T-helper 1 cell treated with Interleukin-12 subunit alpha and Interleukin-12 subunit beta and Interleukin-4 antibody, amounts not matched to agents 30 ng/mL and 1 ng/mL, for 36 hours (primary cell): ENCODE measurements at regions not wholly inside any gene's neighbourhood (a gene's known extent, or its start where the extent isn't known, plus 50 kb on each side); places are given as distances from the start of the nearest gene placed in this dataset.

Source experiments
- intact Hi-C: fragments of 100-400 bp; cut with micrococcal nuclease; formaldehyde crosslinking; loops from one replicate; pipeline ENCODE4 v1.15.1; 2024

DNA sequence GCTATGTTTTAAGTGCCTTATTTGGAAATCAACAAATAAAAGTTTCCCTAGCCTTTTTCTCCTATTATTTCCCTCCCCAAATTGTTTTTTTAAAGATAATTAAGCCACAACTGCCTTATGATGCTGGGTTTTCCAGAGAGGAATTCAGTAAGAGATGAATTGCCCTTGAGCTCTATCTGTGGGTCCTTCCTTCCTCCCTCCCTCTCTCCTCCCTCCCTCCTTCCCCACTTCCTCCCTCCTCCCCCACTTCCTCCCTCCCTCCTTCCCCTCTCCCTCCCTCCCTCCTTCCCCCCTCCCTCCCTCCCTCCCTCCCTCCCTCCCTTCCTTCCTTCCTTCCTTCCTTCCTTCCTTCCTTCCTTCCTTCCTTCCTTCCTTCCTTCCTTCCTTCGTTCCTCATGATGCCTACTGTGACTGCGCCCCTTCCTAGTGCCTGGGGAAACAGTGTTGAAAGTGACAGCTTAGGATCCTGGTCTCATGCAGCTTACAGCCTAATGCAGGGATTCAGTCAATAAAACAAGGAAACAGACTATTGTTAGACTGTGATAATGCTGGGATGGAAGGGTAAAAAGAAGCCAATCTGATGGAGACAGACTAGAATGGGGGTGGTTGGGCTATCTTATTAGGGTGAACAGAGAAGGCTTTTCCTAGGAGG is 1417.1 kb downstream of the AACS start:
- intact Hi-C loops: no loop called here

DNA sequence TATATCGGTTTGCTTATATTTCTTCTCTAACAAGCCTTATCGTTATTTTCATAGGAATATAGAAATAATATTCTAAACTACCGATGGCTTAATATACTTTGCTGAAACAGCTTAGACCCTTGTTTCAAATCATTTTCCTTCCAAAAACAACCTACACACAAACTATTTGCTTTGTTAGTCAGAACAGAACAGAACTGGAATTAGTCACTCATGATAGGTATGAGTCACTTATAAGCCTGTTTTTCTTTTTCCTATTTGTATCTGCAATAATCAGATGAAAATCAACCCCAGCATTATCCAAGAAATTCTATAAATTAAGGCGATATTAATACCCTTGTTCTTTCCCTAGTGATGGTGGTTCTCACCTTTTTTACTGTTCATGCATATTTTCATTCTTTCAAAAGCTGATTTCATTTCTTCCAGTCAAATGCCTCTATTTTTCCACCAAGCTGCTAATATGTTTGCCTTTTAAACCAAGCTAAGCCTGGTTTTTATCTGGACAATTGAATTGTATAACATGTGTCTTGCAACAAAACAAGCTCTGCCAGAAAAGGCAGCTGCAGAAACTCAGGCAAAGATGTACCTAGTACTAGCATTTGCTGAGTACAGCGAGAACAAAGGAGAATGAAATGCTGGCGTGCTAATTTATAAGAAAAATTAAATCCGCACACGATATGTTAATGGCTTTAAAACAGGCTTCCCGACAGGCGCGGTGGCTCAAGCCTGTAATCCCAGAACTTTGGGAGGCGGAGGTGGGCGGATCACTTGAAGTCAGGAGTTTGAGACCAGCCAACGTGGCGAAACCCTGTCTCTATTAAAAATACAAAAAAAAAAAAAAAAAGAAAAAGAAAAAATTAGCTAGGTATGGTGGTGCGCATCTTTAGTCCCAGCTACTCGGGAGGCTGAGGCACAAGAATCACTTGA is 1418.2 kb downstream of the AACS start:
- intact Hi-C loops: no loop called here

DNA sequence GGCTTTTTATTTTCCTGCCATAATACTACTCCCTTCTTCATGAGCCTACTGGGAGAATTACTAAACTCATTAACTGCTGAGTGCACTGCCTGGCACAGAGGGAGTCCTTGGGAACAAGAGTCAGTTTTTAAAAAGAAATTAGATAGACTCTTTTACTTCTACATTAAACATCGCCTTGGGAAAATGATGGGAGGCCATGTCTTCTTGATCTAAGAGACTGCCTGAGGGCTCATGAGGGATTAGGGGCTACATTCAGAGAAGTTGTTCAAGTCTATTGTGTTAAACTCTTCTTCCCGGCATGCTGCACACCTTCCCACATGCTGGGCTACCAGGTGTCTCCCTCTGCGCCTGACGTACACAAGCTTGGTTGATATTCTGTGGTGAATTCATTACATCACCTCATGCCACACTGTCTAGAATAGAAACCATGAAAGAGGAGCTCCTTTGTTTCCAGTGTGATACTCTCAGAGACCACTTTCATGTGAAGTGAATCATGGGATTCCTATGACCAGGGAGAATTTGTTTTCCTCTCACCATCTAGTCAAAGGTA is 1422.3 kb downstream of the AACS start:
- intact Hi-C loops: no loop called here

DNA sequence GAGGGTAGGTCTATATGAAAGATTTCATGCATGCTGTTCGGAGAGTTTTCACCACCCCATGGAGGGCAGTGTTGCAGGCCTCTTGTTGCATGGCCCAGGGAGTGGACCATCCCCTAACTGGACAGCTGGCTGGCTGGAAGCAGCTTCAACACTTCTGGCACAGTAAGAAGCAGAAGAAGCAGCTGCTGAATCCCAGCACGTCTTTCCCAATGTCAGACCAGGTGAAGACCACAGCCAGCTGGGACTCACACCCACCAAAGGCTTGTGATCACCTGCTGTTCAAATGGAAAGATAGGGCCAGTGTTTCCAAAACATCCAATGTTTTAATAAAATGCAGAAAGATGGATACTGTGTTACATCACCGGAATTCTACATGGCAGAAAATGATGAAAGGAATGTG is 1423.6 kb downstream of the AACS start:
- intact Hi-C loops: no loop called here

DNA sequence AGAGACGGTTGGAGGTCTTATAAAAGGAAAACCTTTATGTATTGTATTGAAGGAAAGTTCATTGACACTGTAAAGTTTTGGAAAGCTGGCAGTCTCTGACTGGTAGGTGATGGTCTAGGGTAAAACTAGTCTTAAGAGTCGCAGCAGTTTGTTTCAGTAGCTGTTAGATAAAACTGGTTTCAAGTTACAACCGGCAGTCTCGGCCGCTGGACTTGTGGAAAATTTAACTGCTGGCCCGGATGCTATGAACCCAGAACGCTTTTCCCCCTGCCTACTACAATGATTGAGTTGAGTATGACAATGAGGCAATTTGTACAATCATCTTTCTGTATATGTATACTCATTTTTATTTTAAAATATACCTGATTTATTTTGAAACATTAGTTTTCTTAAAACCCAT is 1426.9 kb downstream of the AACS start:
- intact Hi-C loops: no loop called here

DNA sequence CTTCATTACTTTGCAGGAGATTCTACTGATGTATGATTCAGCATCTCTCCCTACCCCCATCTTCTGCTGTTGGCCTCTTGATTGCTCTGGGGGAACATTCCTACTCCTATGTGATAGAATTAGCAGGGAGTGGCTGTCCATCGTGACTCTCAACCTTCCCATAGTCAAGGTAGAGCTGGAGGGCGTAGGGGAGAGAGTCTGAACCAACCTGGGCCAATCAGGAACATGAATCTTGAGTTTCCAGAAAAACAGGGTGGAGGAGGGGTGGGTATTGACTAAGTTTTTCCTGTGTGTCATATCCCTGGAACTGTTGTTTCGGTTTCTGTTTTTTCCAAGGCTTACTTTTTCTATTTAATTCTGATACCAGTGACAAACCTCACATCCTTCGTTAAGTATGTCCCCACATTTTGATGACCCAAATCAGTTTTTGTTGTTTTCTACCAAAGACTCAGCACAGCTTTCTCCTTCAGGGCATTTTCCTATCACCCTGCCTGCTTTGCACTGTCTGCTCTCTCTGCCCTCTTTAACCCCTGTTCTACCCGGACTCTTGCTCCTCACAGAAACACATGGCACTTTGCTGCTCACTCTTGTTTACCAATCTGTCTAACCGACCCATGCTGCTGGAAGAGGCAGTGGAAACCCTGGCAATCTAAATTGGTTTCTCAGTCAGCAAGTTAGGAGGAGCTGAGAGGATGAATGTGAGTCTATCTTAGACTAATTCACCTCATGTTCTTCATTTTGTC is 1428.3 kb downstream of the AACS start:
- intact Hi-C loops: no loop called here

DNA sequence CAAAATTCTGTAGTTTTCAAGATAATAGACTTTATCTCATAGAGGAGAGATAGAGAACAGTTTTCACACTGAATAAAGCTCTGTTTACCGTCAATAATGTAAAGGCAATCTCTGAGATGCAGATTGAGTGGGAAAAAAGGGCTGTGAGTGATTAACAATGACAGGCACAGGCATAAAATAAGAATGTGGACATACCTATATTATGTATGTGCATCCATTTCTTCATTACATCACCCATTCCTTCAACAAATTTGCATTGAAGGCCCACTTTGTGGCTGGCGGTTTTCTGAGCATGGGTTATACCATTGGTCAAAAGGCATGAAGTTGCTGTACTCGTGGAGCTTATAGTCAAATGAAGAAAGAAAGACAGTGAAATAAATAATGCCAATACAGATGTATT is 1431.0 kb downstream of the AACS start:
- intact Hi-C loops: no loop called here

DNA sequence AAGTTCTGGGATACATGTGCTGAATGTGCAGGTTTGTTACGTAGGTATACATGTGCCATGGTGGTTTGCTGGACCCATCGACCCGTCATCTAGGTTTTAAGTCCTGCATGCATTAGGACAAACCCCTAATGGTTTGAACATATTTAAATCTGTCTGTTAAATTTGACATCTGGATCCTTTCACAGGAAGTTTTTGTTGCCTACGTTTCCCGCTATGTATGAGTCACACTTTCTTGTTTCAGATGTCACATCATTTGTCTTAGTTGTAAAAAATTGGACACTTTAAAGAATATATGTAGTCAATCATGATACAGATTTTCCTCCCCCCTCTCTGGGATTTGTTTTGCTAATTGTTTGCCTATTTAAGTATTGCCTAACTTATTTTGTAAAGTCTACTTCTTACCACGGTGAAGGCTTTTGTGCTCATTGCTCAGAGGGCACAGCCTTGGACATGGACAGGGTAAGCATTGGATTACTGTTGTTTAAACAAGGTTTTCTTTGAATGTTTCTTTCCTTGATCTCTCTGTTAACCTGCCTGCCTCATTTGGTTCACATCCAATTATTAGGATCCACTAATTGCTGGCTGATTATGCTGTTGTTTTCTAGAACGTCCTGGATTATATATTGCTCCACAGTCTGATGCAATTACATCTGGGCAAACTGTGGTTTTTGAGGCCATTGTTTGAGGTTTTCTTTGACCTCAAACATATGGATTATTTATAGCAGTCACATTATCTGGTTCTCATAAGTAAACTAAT is 1441.4 kb downstream of the AACS start:
- intact Hi-C loops: no loop called here

DNA sequence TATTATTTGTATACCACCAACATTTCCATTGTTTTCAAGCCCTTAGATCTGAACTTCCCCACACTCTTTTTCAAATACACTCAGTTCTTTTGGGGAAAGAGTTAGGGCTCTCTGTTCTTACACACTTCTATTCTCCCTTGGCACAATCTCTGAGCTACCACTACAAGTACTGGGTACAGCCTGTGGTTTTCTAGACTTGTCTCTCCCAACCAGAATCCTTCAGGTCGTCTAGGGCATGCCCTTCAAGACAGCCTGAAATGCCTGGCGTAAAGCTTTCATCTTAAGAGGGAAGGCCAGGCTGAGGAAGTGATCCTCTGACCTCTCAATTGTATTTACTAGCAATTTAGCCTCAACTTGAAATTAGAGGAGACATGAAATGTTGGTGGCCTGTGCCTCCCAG is 1442.0 kb downstream of the AACS start:
- intact Hi-C loops: no loop called here

DNA sequence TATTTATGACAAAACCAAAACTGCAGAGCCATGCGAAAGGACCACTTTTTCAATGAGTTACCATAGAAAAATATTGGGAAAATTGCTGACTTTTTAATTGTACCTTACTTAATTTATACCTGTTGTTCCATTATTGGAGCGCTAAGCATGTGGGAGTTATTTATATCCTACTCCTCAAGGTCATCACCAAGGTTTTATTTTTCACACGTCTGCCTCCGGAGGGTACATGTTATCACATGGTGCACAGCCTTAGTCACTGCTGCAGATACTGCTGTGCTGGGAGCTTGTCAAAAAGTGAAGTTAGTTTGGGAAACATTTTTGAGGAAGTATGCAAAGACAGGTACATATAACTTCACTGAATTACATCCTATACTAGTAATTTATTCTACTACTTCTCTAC is 1444.3 kb downstream of the AACS start:
- intact Hi-C loops: no loop called here

DNA sequence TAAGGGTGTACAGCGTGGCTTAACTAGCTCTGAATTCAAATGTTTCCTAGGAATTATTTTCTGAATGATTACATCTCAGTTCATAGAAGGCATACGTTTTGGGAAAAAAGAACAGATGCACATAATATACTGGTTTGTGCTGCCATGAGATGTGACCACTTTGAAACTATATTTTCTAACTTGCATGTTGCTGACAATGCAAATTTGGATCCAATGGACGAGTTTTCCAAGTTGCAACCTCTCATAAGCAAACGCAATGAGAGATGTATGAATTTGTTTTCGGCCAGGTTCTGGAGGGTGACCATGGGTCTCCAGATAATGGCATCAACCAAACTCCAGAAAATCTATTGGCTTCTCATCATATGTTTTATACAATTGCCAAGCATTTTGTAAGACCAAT is 1445.4 kb downstream of the AACS start:
- intact Hi-C loops: no loop called here

DNA sequence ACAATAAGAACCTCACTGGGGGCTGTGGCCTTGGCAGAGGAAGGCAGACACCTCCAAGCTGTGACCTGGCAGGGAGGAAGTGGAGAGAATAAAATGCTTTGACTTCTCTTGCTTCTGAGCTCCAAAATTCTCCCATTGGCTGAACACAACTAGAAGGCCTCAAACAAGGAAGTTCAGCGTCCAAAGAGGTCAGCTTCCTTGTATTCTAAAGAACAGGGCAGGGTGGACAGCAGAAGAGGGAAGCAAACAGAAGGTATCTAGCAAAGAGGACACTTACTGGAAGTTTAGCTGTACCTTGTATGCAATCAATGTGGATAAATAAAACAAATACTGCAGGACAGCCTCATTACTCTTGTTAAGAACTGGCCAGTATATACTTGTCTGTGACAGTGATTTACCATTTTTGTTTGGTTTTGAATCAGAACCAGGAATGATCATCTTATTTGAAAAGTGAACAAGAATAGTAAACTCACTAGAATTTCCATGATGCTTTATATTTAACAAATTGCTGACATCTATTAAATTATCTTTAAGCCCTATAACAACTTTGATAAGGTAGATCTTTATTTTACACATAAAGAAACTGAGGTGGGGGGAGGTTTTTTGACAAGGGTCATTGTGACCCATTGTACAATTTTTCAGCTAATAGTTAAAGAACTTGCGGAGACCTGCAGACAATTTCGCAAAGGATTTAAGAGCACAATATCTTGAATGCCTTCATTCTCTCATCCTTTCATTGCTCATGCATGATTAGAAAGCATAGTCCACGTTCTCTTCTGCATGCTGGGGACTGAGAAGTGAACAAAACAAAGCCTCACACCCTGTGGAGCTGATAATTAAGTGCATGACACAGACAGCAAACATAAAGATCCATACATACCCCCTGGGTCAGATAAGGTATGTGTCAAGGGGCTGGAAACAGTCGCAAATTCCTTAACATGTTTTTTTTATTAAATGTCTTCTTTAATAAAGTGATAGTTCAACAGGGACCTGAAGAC is 1448.0 kb downstream of the AACS start:
- intact Hi-C loops: no loop called here

DNA sequence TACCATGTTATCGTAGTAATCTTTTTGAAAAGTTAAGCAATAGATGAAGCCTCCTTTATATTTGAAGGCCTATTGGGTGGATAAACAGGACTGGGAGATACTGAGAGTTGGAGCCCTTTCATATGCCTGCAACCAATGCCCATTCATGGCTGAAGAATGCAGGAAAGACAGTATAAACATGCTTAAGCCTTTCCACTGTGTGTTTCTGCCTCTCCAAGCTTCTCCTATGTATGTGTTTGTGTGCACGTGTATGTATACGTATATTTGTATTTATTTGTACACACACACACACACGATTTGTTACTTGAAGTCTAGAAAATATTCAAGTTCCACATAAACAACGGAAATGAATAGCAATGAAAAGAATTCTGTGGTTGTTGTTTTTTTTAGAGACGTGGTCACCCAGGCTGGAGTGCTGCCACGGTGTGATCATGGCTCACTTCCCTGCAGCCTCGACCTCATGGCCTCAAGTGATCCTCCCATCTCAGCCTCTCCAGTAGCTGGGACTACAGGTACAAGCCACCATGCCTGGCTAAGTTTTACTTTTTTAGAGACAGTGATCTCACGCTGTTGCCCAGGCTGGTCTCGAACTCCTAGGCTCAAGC is 1453.5 kb downstream of the AACS start:
- intact Hi-C loops: no loop called here

DNA sequence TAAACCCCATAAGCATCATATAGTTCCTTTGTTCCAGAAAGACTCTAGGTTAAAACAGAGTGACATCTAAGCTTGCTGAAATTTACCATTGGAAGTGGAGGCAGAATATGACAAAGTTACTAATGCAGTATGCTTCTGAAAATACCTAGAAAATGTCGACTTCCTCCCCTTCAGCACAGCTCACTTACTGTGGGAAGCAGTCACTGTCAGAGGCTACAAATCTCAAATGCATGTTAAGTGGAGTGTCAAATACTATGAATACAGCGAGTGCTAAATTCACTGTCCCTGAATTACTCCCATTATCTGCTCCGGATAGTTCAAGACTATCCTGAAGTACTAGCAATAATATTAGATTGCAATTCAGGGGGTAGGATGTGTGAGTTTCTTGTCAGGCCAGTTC is 1454.6 kb downstream of the AACS start:
- intact Hi-C loops: no loop called here

DNA sequence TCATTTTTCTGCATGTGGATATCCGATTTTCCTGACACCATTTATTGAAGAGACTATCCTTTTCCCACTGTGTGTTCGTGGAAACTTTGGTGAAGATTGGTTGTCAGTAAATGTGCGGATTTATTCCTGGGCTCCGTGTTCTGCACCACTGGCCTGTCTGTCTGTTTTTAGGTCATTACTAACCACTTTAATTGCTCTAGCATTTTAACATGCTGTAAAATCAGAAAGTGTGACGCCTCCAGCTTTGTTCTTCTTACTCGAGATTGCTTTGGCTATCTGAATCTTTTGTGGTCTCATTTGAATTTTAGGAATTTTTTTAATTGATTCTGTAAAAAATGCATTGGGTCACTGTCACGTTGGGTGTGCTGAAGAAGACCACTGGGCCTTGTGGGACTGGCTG is 1458.7 kb downstream of the AACS start:
- intact Hi-C loops: no loop called here

DNA sequence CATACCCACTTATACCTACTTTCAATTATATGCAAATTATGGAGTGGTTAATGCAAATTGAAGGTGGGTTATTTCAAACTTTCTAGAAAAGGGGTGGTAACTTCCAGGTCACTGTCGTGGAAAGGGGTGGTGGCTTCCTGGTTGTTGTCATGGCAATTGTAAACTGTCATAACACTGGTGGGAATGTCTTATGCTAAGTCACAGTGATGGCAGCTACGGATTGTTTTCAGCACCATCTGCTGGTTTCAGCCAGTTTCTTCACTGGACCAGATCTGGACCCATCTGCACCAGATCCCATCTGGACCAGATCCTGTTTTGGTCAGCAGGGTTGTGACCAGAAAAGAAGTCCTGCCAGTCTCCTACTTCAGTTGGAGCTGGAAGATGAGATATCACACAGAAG is 1469.3 kb downstream of the AACS start:
- intact Hi-C loops: no loop called here

DNA sequence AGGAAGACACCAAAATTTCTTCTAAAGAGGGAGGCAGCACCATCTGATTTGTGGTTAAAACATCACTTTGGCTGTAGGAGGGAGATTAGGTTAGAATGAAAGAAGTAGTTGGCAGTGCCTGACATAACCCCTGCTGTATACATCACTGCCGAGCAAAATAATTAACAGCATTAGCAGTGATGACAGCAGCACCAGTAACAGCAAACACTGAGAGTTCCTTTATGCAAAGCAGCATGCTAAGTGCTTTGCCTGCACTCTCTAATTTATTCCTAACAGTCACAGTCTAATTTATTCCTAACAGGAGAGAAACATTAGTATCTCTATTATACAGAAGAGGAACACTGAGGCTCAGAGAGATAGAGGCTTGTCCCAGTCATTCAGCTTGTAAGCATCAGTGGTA is 1469.7 kb downstream of the AACS start:
- intact Hi-C loops: no loop called here

DNA sequence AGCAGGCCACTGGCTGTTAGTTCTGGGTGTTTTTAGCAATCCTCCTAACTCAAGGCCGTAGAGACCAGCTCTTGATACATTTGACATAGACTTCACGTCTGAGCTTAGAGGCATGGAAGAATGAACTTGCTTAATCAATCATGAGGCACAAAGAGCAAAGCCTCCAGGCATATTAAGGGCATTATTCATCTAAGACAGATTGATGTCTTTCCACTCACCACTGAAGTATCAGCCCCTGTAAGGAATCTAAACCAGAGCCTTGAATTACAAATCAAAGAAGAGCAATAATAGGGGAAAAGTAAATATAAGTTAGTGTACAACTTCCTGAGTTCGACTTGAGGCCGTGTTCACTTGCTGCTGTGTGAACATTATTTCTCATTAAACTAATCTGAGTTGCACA is 1470.7 kb downstream of the AACS start:
- intact Hi-C loops: no loop called here

DNA sequence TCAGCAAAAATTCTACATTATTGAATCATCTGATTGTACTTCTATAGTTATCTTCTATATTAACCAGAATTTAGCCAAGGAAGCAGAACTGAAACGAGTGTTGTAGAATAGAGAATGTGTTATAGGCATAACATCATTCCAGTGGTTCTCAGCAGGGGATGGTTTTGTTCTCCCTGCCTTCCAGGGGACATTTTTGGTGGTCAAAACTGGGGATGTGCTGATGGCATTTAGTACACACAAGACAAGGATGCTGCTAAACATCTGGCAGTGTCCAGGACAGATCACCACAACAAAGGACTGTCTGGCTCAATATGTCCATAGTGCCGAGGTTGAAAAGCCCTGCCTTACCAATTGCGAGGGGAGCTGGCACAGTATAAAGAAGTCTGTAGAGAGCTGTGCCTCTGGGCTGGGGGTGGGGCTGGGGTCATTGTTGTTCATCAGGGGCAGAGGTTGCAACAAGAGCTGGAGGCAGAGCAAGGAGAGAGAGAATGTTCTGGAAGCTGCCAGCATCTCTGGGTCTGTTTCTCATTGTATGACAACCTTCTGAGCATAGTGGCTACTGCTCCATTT is 1472.8 kb downstream of the AACS start:
- intact Hi-C loops: no loop called here
